ENCODE measurements at regions not wholly inside any gene's neighbourhood (a gene's known extent, or its start where the extent isn't known, plus 50 kb on each side); places are given as distances from the start of the nearest gene placed in this dataset.

- ChIA-PET CTCF (ENCODE audit: low intra/inter-chr PET ratio) (no interaction called here), POLR2A (no interaction called here)
- no TSS peak for BruUV-seq (replicated peaks)
- H3K9ac ChIP-seq (ENCODE audit: insufficient read depth in 1 of 2, low read depth in 2 of 2, low read length in 2 of 2): no peak overlapping the region
- H3K27me3 ChIP-seq (ENCODE audit: control insufficient read depth in 2 of 2, insufficient read depth in 2 of 2, low read length in 2 of 2): no peaks in the 10 kb centered on the region
- ATAC-seq: no peak
- H3K4me2 ChIP-seq (ENCODE audit: insufficient read depth, low read length): no peak overlapping the region
- no peaks in the 10 kb centered on the region for H3K9me3 ChIP-seq (replicated peaks; ENCODE audit: control insufficient read depth, insufficient read depth, low read depth, low read length)
- H3K27ac ChIP-seq (ENCODE audit: extremely low read depth, low read depth, low read length): no peak overlapping the region
- H3K4me1 ChIP-seq (replicated peaks in 1 of 2; ENCODE audit: control insufficient read depth in 2 of 2, insufficient read depth in 2 of 2, low read length in 2 of 2): no peaks in the 10 kb centered on the region
- in situ Hi-C loops (cut with MboI): no loop called here
- no peaks in the 10 kb centered on the region for H3K9me1 ChIP-seq (ENCODE audit: control insufficient read depth, insufficient read depth, low read length)
- H4K20me1 ChIP-seq (replicated peaks; ENCODE audit: control insufficient read depth, insufficient read depth, low read length): no peaks in the 10 kb centered on the region
- intact Hi-C loops (cut with micrococcal nuclease): no loop called here
- H3K79me2 ChIP-seq (ENCODE audit: control insufficient read depth, insufficient read depth, low read length): no peaks in the 10 kb centered on the region
- DNase-seq (ENCODE audit: extremely low read depth in 1 of 4, low spot score in 3 of 4): no peak
- H3K36me3 ChIP-seq (ENCODE audit: control insufficient read depth, insufficient read depth, low read length): no peaks in the 10 kb centered on the region
- FAIRE-seq: no peak
- no peak overlapping the region for H2AFZ ChIP-seq (ENCODE audit: low read depth, low read length)
- H3K4me3 ChIP-seq: no peak overlapping the region
- TF ChIP-seq BRD4 (IDR thresholded peaks at IDR 0.05) (no peak), RFX1 (IDR thresholded peaks at IDR 0.05) (no peak), DNMT1 (IDR thresholded peaks at IDR 0.05) (no peak), RBM17 (IDR thresholded peaks at IDR 0.05; ENCODE audit: borderline replicate concordance, low read depth, low read length) (no peak), GATAD2B (IDR thresholded peaks at IDR 0.05; ENCODE audit: borderline replicate concordance) (no peak), ZNF764 (CRISPR knock-in tag; IDR thresholded peaks at IDR 0.05; ENCODE audit: low read depth) (no peak), TRIM25 (IDR thresholded peaks at IDR 0.05; ENCODE audit: borderline replicate concordance) (no peak), CXXC5 (CRISPR knock-in tag; IDR thresholded peaks at IDR 0.05) (no peak), ELF2 (CRISPR knock-in tag; IDR thresholded peaks at IDR 0.05) (no peak), SNAPC5 (CRISPR knock-in tag; IDR thresholded peaks at IDR 0.05) (no peak), IFI16 (CRISPR knock-in tag; IDR thresholded peaks at IDR 0.05) (no peak)
- TF ChIP-seq, protein P1, sequence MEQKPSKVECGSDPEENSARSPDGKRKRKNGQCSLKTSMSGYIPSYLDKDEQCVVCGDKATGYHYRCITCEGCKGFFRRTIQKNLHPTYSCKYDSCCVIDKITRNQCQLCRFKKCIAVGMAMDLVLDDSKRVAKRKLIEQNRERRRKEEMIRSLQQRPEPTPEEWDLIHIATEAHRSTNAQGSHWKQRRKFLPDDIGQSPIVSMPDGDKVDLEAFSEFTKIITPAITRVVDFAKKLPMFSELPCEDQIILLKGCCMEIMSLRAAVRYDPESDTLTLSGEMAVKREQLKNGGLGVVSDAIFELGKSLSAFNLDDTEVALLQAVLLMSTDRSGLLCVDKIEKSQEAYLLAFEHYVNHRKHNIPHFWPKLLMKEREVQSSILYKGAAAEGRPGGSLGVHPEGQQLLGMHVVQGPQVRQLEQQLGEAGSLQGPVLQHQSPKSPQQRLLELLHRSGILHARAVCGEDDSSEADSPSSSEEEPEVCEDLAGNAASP (IDR thresholded peaks at IDR 0.05): no peak
- TF ChIP-seq, protein P2, sequence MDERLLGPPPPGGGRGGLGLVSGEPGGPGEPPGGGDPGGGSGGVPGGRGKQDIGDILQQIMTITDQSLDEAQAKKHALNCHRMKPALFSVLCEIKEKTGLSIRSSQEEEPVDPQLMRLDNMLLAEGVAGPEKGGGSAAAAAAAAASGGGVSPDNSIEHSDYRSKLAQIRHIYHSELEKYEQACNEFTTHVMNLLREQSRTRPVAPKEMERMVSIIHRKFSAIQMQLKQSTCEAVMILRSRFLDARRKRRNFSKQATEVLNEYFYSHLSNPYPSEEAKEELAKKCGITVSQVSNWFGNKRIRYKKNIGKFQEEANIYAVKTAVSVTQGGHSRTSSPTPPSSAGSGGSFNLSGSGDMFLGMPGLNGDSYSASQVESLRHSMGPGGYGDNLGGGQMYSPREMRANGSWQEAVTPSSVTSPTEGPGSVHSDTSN (CRISPR knock-in tag; IDR thresholded peaks at IDR 0.05; ENCODE audit: low read depth): no peak
- TF ChIP-seq, protein P2 (tag; conservative IDR thresholded peaks at IDR 0.05; ENCODE audit: low read depth): no peak
- TF ChIP-seq, protein P3, sequence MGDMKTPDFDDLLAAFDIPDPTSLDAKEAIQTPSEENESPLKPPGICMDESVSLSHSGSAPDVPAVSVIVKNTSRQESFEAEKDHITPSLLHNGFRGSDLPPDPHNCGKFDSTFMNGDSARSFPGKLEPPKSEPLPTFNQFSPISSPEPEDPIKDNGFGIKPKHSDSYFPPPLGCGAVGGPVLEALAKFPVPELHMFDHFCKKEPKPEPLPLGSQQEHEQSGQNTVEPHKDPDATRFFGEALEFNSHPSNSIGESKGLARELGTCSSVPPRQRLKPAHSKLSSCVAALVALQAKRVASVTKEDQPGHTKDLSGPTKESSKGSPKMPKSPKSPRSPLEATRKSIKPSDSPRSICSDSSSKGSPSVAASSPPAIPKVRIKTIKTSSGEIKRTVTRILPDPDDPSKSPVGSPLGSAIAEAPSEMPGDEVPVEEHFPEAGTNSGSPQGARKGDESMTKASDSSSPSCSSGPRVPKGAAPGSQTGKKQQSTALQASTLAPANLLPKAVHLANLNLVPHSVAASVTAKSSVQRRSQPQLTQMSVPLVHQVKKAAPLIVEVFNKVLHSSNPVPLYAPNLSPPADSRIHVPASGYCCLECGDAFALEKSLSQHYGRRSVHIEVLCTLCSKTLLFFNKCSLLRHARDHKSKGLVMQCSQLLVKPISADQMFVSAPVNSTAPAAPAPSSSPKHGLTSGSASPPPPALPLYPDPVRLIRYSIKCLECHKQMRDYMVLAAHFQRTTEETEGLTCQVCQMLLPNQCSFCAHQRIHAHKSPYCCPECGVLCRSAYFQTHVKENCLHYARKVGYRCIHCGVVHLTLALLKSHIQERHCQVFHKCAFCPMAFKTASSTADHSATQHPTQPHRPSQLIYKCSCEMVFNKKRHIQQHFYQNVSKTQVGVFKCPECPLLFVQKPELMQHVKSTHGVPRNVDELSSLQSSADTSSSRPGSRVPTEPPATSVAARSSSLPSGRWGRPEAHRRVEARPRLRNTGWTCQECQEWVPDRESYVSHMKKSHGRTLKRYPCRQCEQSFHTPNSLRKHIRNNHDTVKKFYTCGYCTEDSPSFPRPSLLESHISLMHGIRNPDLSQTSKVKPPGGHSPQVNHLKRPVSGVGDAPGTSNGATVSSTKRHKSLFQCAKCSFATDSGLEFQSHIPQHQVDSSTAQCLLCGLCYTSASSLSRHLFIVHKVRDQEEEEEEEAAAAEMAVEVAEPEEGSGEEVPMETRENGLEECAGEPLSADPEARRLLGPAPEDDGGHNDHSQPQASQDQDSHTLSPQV (IDR thresholded peaks at IDR 0.05): no peak
Measured at GRCh38 chr1:217014066-217014465, 290.8 kb upstream of the ESRRG start.
